H1 (cell line): ENCODE measurements at regions not wholly inside any gene's neighbourhood (a gene's known extent, or its start where the extent isn't known, plus 50 kb on each side); places are given as distances from the start of the nearest gene placed in this dataset.

Experiments used
- CTCF ChIA-PET: fragments of 300-600 bp; sonication (Branson Sonifier 250); formaldehyde crosslinking; loops from one replicate; lab custom pipeline; 2021; ENCODE audit not compliant: partially characterized antibody; lab: Charles Lee
- POLR2A ChIA-PET: fragments of 300-600 bp; sonication (Branson Sonifier 250); formaldehyde crosslinking; loops from one replicate; lab custom pipeline; 2021; ENCODE audit warnings: inconsistent platforms; ENCODE audit not compliant: partially characterized antibody; lab: Charles Lee
- DNase-seq, 2 experiments: peaks; one replicate each; pipeline versions ENCODE4 v3.0.0 to v3.0.0-alpha.2; 2010 to 2022; ENCODE audit warnings: low spot score in 2 of 2, low read depth in 1 of 2, mixed read lengths in 1 of 2
- FAIRE-seq: peaks from 2 replicates; lab custom pipeline; 2011; peaks lifted over from hg19 to GRCh38; lab: Jason Lieb, UNC
- H2AFZ ChIP-seq: 2 replicates; pipeline ENCODE4 v1.8.1; 2012; ENCODE audit warnings: low read length, inconsistent platforms
- H2AK5ac ChIP-seq: 2 replicates; pipeline ENCODE4 v1.6.1; 2013; ENCODE audit warnings: low read depth, low read length
- H2BK120ac ChIP-seq: replicated peaks from 2 replicates; pipeline ENCODE3; 2013; ENCODE audit warnings: low read depth, low read length, inconsistent platforms
- H2BK12ac ChIP-seq: 2 replicates; pipeline ENCODE4 v1.6.1; 2013; ENCODE audit warnings: low read depth, low read length
- H2BK15ac ChIP-seq: 2 replicates; pipeline ENCODE4 v1.6.1; 2013; ENCODE audit warnings: low read length
- H2BK20ac ChIP-seq: 2 replicates; pipeline ENCODE4 v1.6.1; 2013; ENCODE audit warnings: low read length
- H2BK5ac ChIP-seq: 2 replicates; pipeline ENCODE4 v1.6.1; 2013; ENCODE audit warnings: low read depth, low read length
- H3K14ac ChIP-seq: 2 replicates; pipeline ENCODE4 v1.6.1; 2013; ENCODE audit warnings: inconsistent platforms; ENCODE audit not compliant: insufficient read length
- H3K18ac ChIP-seq: 2 replicates; pipeline ENCODE4 v1.6.1; 2013; ENCODE audit warnings: low read length; ENCODE audit errors: extremely low read depth
- H3K23ac ChIP-seq: 2 replicates; pipeline ENCODE4 v1.6.1; 2013; ENCODE audit warnings: inconsistent platforms; ENCODE audit not compliant: insufficient read length
- H3K23me2 ChIP-seq: 2 replicates; pipeline ENCODE4 v1.6.1; 2013; ENCODE audit warnings: low read depth, low read length
- H3K27ac ChIP-seq: 2 replicates; pipeline ENCODE4 v1.6.1; 2011; ENCODE audit warnings: low read depth, low read length, inconsistent platforms
- H3K27me3 ChIP-seq, 4 experiments: replicated peaks in 1 of 4; 1 replicate in 1 of 4; 2 replicates in 3 of 4; pipeline versions ENCODE4 v1.6.1 to v1.8.1; 2011 to 2013; ENCODE audit warnings: low read length in 3 of 4, mild to moderate bottlenecking in 3 of 4, inconsistent platforms in 2 of 4, mixed read lengths in 2 of 4, moderate library complexity in 1 of 4; ENCODE audit not compliant: control insufficient read depth in 3 of 4, insufficient read depth in 3 of 4; ENCODE audit errors: extremely low read depth in 1 of 4
- H3K36me3 ChIP-seq, 4 experiments: 2 replicates each; pipeline versions ENCODE4 v1.6.1 to v1.8.1; 2011 to 2013; ENCODE audit warnings: mild to moderate bottlenecking in 4 of 4, low read length in 3 of 4, moderate library complexity in 2 of 4, control low read depth in 1 of 4, inconsistent platforms in 1 of 4; ENCODE audit not compliant: insufficient read depth in 4 of 4, control insufficient read depth in 2 of 4
- H3K4ac ChIP-seq: replicated peaks from 2 replicates; pipeline ENCODE3; 2013; ENCODE audit warnings: low read length, low read depth, mixed read lengths, inconsistent platforms; ENCODE audit not compliant: insufficient read length
- H3K4me1 ChIP-seq, 4 experiments: replicated peaks in 1 of 4; 1 replicate in 1 of 4; 2 replicates in 3 of 4; pipeline versions ENCODE4 v1.6.1 to v1.8.1; 2011 to 2013; ENCODE audit warnings: low read length in 3 of 4, inconsistent platforms in 2 of 4, mixed read lengths in 1 of 4; ENCODE audit not compliant: insufficient read depth in 4 of 4, control insufficient read depth in 3 of 4
- H3K4me2 ChIP-seq, 2 experiments: 2 replicates each; pipeline versions ENCODE4 v1.6.1 to v1.8.1; 2011 to 2013; ENCODE audit warnings: low read depth in 2 of 2, low read length in 2 of 2, control low read depth in 1 of 2, inconsistent platforms in 1 of 2, mild to moderate bottlenecking in 1 of 2; ENCODE audit not compliant: insufficient read depth in 1 of 2
- H3K4me3 ChIP-seq, 4 experiments: fragments of 200-600, 300-600 bp in 1 of 4; sonication (generic), shearing (Covaris generic), sonication (Bioruptor Twin) in 1 of 4; 2 replicates each; pipeline versions ENCODE4 v1.5.1 to v1.8.1; 2011 to 2016; ENCODE audit warnings: low read length in 4 of 4, low read depth in 3 of 4, control low read depth in 2 of 4, inconsistent platforms in 2 of 4, mild to moderate bottlenecking in 2 of 4, mixed read lengths in 1 of 4, moderate library complexity in 1 of 4; ENCODE audit not compliant: insufficient read depth in 2 of 4; ENCODE audit errors: extremely low read depth in 1 of 4
- H3K56ac ChIP-seq: replicated peaks from 2 replicates; pipeline ENCODE3; 2013; ENCODE audit warnings: low read depth, mild to moderate bottlenecking, mixed read lengths, low read length, inconsistent platforms; ENCODE audit not compliant: insufficient read length
- H3K79me1 ChIP-seq: 2 replicates; pipeline ENCODE4 v1.6.1; 2013; ENCODE audit warnings: low read depth, low read length, control low read depth
- H3K79me2 ChIP-seq, 2 experiments: 2 replicates each; pipeline versions ENCODE4 v1.6.1 to v1.8.1; 2012 to 2013; ENCODE audit warnings: low read length in 2 of 2, mild to moderate bottlenecking in 2 of 2, inconsistent platforms in 1 of 2; ENCODE audit not compliant: insufficient read depth in 2 of 2, control insufficient read depth in 1 of 2
- H3K9ac ChIP-seq, 4 experiments: replicated peaks in 1 of 4; 1 replicate in 1 of 4; 2 replicates in 3 of 4; pipeline versions ENCODE4 v1.6.1 to v1.8.1; 2011 to 2013; ENCODE audit warnings: low read depth in 3 of 4, low read length in 3 of 4, control low read depth in 2 of 4, mild to moderate bottlenecking in 2 of 4, moderate library complexity in 2 of 4, inconsistent platforms in 1 of 4; ENCODE audit errors: extremely low read depth in 1 of 4
- H3K9me3 ChIP-seq, 2 experiments: 2 replicates each; pipeline versions ENCODE4 v1.6.1 to v1.8.1; 2012 to 2013; ENCODE audit warnings: mild to moderate bottlenecking in 2 of 2, moderate library complexity in 2 of 2, control low read depth in 1 of 2, inconsistent platforms in 1 of 2, low read depth in 1 of 2, low read length in 1 of 2, mixed read lengths in 1 of 2; ENCODE audit not compliant: insufficient read depth in 2 of 2
- H4K20me1 ChIP-seq, 2 experiments: replicated peaks in 1 of 2; 2 replicates each; pipeline versions ENCODE3 to v1.8.1; 2011 to 2013; ENCODE audit warnings: inconsistent platforms in 2 of 2, low read length in 2 of 2, mild to moderate bottlenecking in 1 of 2; ENCODE audit not compliant: insufficient read depth in 2 of 2, control insufficient read depth in 1 of 2
- H4K5ac ChIP-seq: 2 replicates; pipeline ENCODE4 v1.6.1; 2013; ENCODE audit warnings: low read length, low read depth, mixed read lengths, inconsistent platforms; ENCODE audit not compliant: insufficient read length
- H4K8ac ChIP-seq: 2 replicates; pipeline ENCODE4 v1.8.0; 2013; ENCODE audit warnings: mild to moderate bottlenecking, moderate library complexity, low read length, inconsistent platforms; ENCODE audit not compliant: insufficient read depth; ENCODE audit errors: extremely low read depth
- H4K91ac ChIP-seq: replicated peaks from 2 replicates; pipeline ENCODE3; 2013; ENCODE audit warnings: low read length, mixed read lengths, inconsistent platforms; ENCODE audit not compliant: insufficient read length
- CEBPB ChIP-seq: IDR thresholded peaks from 2 replicates; pipeline ENCODE4 v1.6.1; 2012; ENCODE audit warnings: low read depth, low read length
- JUND ChIP-seq: IDR thresholded peaks from 2 replicates; pipeline ENCODE4 v1.6.1; 2011; ENCODE audit warnings: mild to moderate bottlenecking, improper control_type of control experiment, low read length
- KDM4A ChIP-seq: IDR thresholded peaks from one replicate; pipeline ENCODE4 v1.7.1; 2012; ENCODE audit warnings: low read depth, mild to moderate bottlenecking, moderate library complexity, low read length, inconsistent platforms; ENCODE audit not compliant: severe bottlenecking
- TCF12 ChIP-seq: IDR thresholded peaks from 2 replicates; pipeline ENCODE4 v1.6.1; 2011; ENCODE audit warnings: low read depth, mild to moderate bottlenecking, low read length
- YY1 ChIP-seq: IDR thresholded peaks from 2 replicates; pipeline ENCODE4 v1.6.1; 2011; ENCODE audit warnings: low read depth, mild to moderate bottlenecking, low read length
- WGBS, 2 experiments: shearing (Covaris generic) in 1 of 2; methylation state at CpG; one replicate each; pipeline versions ENCODE4 v1.1.6 to v1.1.7; 2013 to 2015; ENCODE audit warnings: low lambda C conversion rate in 2 of 2, mixed read lengths in 2 of 2, inconsistent platforms in 1 of 2, low coverage in 1 of 2, missing lambda C conversion rate in 1 of 2; ENCODE audit not compliant: insufficient replicate concordance in 2 of 2, insufficient coverage in 1 of 2, insufficient read length in 1 of 2; ENCODE audit errors: extremely low coverage in 1 of 2, missing lambda C conversion rate in 1 of 2; 5-methylcytosine and 5-hydroxymethylcytosine counted together

GRCh38 chr16:61403386-61403785 lies 632.9 kb downstream of the CDH8 start:
- TF ChIP-seq YY1, result no peak
- no peak for TF ChIP-seq KDM4A
- no peak for TF ChIP-seq CEBPB
- no peak for TF ChIP-seq TCF12
- no peak for TF ChIP-seq JUND
- TF ChIP-seq, all 59 proteins: peak for 0
- no peaks in the 10 kb centered on the region for H3K9me3 ChIP-seq
- no peak overlapping the region for H2BK12ac ChIP-seq
- H3K4me2 ChIP-seq, result no peak overlapping the region
- no peak overlapping the region for H3K23ac ChIP-seq
- no peak overlapping the region for H2AK5ac ChIP-seq
- H3K56ac ChIP-seq, result no peak overlapping the region
- POLR2A ChIA-PET, result no interaction called here
- H2BK120ac ChIP-seq, result no peak overlapping the region
- H3K27me3 ChIP-seq, result no peaks in the 10 kb centered on the region
- DNase-seq (no peak), FAIRE-seq (no peak)
- WGBS, 2 experiments, result 95% methylated on average over 4 of the region's 4 CpGs; no CpG with 5 or more reads in 1 of the 2 experiments
- no peaks in the 10 kb centered on the region for H3K4me1 ChIP-seq
- no peak overlapping the region for H3K14ac ChIP-seq
- no peaks in the 10 kb centered on the region for H3K23me2 ChIP-seq
- H3K4me3 ChIP-seq, result no peak overlapping the region
- H4K91ac ChIP-seq, result no peak overlapping the region
- no peaks in the 10 kb centered on the region for H3K36me3 ChIP-seq
- H2BK5ac ChIP-seq, result no peak overlapping the region
- H4K20me1 ChIP-seq, result no peaks in the 10 kb centered on the region
- H3K9ac ChIP-seq, result no peak overlapping the region
- no peaks in the 10 kb centered on the region for H3K79me2 ChIP-seq
- no peak overlapping the region for H3K4ac ChIP-seq
- no peak overlapping the region for H4K5ac ChIP-seq
- no peak overlapping the region for H2BK15ac ChIP-seq
- no peaks in the 10 kb centered on the region for H3K79me1 ChIP-seq
- CTCF ChIA-PET, result no interaction called here
- H2BK20ac ChIP-seq, result no peak overlapping the region
- H3K27ac ChIP-seq, result no peak overlapping the region
- H4K8ac ChIP-seq, result no peak overlapping the region
- no peak overlapping the region for H3K18ac ChIP-seq
- H2AFZ ChIP-seq, result no peak overlapping the region
